GM12864 (cell line): ENCODE measurements at regions not wholly inside any gene's neighbourhood (a gene's known extent, or its start where the extent isn't known, plus 50 kb on each side); places are given as distances from the start of the nearest gene placed in this dataset.
"Not testable (repeated sequence)": the region's sequence is repeated elsewhere in the genome, so short reads cannot be mapped to it uniquely, and the experiment has no call there.

ENCODE experiments used
- DNase-seq: peaks from one replicate; pipeline ENCODE4 v3.0.0-alpha.2; 2011; ENCODE audit warnings: low read depth
- H3K4me3 ChIP-seq: 2 replicates; pipeline ENCODE4 v1.5.1; 2011; ENCODE audit warnings: mild to moderate bottlenecking, low read depth, low read length, control low read depth
- CTCF ChIP-seq: IDR thresholded peaks from 2 replicates; pipeline ENCODE4 v1.5.1; 2011; ENCODE audit warnings: low read depth, mild to moderate bottlenecking, moderate library complexity, low read length, control low read depth, inconsistent platforms; ENCODE audit errors: missing control alignments

DNA sequence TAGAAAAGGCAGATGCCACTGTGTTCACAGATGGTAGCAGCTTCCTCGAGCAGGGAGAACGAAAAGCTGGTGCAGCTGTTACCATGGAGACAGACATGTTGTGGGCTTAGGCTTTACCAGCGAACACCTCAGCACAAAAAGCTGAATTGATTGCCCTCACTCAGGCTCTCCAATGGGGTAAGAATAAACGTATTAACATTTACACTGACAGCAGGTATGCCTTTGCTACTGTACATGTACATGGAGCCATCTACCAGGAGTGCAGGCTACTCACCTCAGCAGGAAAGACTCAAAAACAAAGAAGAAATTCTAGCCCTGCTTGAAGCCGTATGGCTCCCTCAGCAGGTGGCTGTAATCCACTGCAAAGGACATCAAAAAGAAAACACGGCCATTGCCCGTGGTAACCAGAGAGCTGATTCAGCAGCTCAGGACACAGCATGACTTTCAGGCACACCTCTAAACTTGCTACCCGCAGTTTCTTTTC lies 197.7 kb downstream of the ZNF737 start:
- no peak for DNase-seq
- TF ChIP-seq CTCF = no peak
- no peak overlapping the region for H3K4me3 ChIP-seq

- DNase-seq = no peak
- no peak overlapping the region for H3K4me3 ChIP-seq
- TF ChIP-seq CTCF = no peak
Measured at GRCh38 chr19:20365146-20365545, 198.1 kb downstream of the ZNF486 start.

GRCh38 chr19:20359933-20360720 lies 193.1 kb downstream of the ZNF486 start:
- DNase-seq = no peak
- no peak overlapping the region for H3K4me3 ChIP-seq
- no peak for TF ChIP-seq CTCF

DNA sequence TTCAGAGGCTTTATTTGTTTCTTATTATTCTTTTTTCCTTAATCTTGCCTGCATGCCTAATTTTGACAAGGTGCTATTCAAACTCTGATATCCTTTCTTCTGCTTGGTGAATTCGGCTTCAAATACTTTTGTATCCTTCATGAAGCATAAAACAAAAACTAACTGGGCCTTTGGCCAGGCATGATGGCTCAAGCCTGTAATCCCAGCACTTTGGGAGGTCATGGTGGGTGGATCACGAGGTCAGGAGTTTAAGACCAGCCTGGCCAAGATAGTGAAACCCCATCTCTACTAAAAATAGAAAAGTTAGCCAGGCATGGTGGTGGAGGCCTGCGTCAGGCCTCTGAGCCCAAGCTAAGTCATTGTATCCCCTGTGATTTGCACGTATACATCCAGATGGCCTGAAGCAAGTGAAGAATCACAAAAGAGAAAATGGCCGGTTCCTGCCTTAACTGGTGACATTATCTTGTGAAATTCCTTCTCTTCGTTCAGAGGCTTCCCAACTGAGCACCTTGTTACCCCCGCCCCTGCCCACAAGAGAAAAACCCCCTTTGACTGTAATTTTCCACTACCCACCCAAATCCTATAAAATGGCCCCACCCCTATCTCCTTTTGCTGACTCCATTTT lies 191.9 kb downstream of the ZNF486 start:
- H3K4me3 ChIP-seq, DNase-seq: not testable (repeated sequence)

- TF ChIP-seq CTCF = no peak
- H3K4me3 ChIP-seq = no peak overlapping the region
- no peak for DNase-seq
Measured at GRCh38 chr19:20357921-20358320, 190.9 kb downstream of the ZNF486 start.

DNA sequence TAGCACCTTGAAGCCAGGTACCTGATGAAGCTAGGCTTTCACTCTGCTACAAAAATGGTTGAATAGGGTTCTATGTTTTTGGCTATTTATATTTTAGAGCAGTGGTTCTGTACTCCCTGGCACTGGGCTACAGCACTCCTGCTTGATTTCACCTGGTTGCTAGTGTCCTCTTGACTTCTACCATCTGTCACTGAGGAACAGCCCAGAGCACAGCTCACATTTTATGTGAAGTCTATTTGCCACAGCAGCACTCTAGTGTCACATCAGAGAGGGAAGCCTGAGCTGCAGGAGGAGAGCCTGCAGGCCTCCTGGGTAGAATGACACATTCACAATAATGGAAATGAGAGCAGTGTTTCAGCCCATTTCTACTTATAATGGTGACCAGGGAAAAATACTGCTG lies 184.2 kb downstream of the ZNF486 start:
- DNase-seq = no peak
- no peak for TF ChIP-seq CTCF
- no peak overlapping the region for H3K4me3 ChIP-seq

- TF ChIP-seq CTCF = no peak
Measured at GRCh38 chr19:20349206-20349605, 182.2 kb downstream of the ZNF486 start.

More at GRCh38 chr19:20349206-20349605, 182.2 kb downstream of the ZNF486 start:
- no peak overlapping the region for H3K4me3 ChIP-seq
- DNase-seq = no peak
